ENCODE measurements at regions not wholly inside any gene's neighbourhood (a gene's known extent, or its start where the extent isn't known, plus 50 kb on each side); places are given as distances from the start of the nearest gene placed in this dataset.
"Not testable (repeated sequence)": the region's sequence is repeated elsewhere in the genome, so short reads cannot be mapped to it uniquely, and the experiment has no call there.

DNA sequence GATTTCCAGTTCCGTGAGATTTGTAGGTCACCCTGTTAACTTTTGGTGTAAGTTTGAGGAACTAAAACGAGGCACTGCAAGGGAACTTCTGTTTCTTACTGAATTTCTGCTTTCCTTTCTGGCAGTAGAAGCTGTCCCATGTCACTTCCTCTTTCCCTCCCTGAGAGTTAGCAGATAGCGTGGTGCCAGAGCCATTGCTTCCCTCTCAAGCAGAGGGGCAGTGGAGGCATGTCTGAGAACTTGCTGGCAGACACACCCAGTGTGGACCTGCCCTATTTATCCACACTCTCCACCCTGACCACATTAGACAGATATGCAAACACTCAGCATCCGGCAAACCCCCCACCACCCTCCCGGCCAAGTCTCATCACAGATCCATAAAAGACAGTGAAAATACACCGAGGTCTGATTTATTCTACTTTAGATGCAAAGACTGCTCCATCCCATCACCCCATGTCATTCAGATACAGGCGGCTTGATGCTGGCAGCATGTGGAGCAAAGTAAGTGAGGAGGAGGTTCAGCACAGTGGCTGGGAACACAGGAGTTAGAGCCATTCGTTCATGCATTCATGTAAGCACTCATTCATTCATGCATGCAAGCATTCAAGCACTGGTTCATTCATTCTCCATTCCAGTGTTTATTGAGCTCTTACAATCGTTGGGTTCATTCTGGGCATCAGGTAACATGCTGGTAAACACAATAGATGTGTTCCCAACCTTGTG, 324.7 kb downstream of the SHQ1 start:
- DNase-seq: peak; percentile 32

DNA sequence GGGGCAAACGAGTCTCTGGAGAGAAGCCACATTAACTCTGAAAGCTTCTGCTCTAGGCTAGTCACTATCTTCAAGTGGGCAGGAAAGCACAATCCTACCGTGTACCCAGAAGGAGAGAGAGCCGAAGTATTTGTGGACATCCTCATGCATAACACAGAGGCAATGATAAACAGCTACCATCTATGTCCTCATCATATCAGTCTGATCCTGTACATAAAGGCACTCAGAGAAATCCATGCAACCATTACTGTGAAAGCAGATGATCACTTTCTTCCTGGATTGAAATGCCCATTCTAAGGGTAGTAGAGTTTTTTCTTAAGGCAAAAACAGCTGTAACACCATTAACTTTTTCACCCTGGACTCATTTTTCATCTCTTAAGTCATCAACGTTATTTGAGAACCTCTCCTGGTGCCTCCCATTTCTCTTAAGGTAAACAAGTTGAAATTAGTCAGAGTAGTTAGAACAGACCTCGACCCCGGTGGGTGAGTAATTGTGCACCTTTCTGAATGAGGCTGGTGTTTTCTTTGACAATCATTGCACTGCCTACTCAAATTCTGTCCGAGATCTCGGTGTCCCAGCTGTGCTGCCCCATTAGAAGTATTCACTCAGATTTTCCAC, 327.4 kb downstream of the SHQ1 start:
- DNase-seq: no peak

DNA sequence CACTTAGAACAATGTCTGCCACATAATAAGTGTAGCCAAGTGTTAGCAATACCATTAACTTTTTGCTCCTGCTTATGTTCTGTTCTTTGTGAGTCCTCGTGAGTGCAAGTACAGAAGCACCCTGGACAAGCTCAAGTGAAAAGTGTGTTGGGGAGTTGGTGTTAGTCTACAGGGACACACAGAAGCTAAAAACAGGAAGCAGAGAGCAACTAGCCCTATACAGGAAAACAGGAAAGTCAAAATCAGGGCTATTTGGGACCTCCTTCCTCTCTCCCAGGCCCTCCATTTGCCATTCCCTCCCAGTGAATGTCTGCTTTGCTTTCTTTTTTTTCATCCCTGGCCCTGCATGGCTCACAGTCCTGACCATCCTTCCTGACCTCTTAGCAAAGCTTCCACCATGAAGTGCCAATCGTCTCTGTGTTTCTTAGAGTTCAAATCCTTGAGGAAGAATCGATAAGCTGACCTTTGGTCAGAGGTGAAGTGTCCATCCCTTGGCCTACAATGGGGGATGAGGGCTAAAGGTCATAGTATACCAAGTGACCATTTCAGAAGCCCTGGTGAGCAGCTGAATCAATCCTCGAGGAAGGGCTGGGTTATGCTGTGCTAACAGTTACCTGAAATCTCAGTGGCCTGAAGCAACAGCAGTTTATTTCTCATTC, 328.2 kb downstream of the SHQ1 start:
- no peak for DNase-seq

DNA sequence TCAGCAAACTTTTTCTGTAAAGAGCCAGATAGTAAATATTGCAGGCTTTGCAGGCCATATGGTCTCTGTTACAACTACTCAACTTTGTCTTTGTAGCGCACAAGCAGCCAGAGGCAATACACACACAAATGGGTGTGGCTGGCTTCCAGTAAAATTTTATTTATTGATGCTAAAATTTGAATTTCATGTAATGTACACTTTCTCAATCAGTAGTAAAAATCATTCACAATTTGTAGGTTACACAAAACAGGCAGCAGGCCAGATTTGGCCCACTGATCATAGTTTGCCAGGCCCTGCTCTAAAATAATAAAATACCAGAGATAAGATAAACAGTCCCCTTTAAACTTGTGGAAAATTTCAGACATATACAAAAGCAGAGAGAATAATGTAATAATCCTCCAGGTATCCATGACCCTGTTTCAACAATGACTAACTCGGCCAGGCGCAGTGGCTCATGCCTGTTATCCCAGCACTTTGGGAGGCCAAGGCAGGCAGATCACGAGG, 330.3 kb downstream of the SHQ1 start:
- no peak for DNase-seq

DNA sequence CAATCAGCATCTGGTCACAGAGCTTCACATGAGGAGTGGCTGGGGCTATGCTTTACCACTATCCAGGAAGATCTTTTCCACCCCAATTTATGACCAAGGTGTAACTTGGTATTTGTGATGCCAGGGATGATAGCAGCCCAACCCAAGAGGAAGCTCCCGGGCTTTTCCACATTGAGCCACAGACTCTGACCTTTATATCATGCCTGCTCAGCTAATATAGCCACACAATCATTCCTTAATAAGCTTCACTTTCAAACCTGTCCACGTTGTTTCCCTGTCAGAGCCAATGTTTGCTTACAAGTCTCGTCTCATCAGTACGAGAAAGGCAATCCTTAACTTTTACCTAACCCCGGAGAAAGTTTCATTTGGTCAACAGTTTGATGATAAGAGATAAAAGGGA, 330.9 kb downstream of the SHQ1 start:
- no peak for DNase-seq

DNA sequence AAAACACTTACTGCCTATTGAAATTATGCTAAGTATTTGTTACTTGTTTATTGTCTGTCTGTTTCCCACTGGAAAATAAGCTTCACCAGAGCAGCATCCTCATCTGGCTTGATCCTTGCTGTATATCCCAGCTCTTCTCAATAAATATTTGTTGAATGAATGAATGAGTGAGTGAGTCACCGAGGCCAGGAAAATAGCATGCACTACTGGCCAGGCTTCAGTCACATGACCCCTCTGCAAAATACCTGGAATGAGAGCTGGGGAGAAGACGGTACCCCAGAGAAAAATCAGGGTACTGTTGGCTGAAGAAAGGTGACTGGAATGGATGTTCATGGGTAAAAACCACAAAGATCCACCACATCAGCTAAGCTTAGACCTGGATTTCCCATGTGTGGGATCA, 331.9 kb downstream of the SHQ1 start:
- no peak for DNase-seq

DNA sequence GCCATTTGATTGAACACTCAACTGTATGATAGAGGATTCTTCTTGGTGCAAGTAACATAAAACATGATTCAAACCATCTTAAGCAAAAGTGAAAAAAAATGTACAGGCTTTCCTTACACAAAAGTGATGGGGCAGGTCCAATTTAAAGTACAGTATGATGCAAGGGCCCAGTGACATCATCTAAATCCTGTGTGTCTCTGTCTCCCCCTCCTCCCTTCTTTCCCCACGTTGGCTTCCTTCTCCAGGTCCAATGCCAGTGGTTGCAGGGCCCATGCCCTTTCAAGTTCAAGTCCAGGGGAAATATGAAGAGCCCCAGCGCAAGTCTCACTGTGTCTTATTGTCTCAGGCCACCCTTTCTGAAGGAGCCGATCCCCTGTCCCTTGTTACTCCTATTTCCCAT, 332.3 kb downstream of the SHQ1 start:
- no peak for DNase-seq

DNA sequence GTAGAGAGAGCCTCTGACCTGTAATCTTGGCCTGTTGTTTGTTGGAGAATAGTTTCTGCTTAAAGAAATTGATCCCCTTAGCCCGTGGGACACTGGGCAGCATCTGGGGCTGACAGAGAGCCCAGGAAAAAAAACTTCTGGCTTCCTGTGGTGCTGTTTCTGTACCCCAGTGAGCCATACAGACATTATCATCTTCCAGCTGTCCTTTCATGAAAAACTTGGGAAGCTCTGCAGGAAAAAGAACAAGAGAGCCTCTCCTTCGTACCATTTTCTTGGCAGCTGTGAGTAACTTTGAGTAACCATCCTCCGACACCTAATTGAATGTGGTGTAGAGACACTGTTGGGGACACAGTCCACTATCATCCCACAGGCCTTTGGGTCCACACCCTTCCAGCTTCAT, 333.0 kb downstream of the SHQ1 start:
- no peak for DNase-seq

DNA sequence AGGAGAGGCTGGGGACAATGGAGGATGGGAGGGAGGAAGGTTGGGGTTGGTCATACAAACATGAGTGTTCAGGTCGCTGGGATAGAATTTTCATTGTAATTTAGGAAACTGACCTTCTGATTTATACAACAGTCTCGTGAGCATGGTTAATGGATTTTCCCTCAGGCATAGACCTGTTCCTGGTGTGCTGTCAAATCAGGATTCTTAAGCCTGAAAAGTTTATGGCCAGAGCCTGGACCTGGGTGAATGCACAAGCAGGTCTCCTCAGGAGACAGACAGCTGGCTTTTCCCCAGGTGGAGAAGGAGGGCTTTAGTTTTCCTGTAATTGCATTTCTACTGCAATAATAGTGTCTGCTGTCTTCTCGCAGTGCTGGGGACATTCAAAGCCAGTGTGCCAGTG, 338.0 kb downstream of the SHQ1 start:
- no peak for DNase-seq

DNA sequence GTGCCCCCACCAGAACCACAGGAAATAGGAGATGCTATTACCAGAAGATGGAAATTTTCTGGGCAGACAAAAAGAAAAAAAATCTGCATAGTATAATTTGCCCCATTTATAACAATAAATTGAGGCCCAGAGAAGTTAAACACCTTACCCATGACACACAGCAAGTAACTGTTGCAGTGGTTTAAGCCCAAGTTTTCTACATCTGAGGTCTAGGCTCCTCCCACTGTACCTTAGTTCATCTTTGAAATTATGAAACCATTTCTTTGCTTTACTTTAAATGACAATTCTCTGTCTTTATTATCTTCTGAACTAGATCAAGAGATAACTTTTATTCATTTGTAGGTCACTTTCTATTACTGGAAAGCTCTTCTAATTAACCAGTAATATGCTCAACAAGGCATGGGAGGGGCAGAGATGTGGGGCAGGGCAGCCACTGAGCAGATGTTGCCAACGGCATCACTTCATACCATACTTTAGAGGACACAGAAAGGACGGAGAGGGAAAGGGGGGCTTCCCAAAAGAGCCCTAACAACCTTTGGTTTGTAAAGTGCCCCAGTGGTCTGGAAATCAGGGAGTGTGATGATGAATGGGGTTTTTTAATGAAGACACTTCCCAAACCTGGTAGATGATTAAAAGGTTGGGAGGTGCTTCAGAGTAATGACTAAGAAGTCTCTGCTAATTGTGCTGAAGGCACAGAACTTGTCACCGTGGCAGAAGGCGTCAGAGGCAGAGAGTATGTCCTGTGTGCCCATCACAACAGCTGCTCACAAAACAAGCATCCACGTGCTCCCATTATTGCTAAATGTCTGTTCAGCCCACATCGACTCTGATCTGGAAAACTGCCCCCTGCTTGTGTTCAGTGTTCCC, 342.5 kb downstream of the SHQ1 start:
- DNase-seq: no peak

DNA sequence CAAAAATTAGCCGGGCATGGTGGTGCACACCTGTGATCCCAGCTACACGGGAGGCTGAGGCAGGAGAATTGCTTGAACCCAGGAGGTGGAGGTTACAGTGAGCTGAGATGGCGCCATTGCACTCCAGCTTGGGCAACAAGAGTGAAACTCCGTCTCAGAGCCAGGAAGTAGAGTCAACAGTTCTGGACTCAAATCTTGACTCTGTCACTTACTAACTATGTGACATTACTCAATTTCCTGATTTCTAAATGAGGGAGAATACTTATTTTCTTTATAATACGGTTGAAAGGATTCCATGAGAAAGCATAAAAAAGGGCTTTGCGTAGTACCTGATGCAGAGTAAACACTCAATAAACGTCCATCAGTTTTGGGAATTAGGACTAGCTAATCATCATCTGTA, 350.7 kb downstream of the SHQ1 start:
- DNase-seq: not testable (repeated sequence)

DNA sequence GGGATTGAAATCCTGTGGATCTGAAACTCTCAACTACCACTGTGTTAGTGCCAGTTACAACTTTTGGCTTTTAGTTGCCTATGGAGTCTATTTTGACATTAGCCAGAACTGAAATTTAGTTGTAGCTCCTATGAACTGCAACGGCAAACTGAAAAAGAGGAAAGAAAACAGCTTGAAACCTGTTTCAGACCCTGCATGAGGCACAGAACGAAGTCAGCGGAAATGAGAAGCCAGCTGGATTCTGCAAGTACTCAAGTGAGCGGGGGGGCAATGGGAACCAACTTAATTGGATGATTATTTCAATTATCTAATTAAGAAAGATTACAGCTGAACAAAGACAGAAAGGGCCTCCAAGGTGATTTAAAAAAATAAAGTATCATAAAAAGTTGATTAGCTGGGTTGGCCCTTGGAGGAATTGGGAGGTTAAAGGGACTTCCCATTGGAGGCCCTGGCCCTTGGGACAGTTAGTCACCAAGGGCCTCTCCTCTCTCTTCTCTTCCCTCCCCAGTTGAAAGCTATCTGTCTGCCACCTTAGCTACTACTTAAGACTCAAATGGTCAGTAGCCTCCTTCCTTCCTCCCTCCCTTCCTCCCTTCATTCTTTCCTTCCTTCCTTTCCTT, 352.1 kb downstream of the SHQ1 start:
- DNase-seq: no peak

DNA sequence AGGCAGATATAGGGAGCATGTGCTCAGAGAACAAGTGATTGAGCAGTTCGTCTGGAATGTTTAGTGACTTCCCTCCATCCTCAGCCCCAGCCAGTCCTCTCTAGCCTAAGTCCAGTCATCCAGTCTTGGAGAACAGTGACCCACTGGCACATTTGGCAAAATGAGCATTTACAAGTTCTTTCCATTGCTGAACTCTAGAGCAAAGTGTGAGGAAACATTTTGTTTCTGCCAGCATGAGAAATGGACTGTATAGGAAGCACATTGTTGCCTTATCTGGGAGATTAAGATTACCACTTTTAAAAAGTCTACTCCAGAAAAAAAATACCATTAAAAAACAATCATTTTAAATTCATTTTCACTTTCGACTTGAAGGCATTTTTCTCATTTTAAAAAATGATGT, 353.6 kb downstream of the SHQ1 start:
- DNase-seq: no peak

DNA sequence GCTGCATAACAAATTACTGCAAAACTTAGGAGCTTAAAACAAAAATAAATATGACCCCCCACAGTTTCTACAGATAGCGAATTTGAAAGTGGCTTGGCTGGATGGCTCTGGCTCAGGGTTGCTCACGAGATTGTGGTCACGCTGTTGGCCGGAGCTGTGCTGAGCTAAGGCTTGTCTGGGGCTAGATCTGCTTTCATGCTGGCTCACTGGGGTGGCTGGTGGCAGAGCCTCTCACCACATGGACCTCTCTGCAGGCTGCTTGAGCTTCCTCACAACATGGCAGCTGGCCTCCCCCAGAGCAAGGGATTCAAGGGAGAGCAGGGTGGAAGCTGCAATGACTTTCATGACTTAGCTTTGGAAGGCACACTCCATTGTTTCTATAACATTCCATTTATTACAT, 354.1 kb downstream of the SHQ1 start:
- no peak for DNase-seq

DNA sequence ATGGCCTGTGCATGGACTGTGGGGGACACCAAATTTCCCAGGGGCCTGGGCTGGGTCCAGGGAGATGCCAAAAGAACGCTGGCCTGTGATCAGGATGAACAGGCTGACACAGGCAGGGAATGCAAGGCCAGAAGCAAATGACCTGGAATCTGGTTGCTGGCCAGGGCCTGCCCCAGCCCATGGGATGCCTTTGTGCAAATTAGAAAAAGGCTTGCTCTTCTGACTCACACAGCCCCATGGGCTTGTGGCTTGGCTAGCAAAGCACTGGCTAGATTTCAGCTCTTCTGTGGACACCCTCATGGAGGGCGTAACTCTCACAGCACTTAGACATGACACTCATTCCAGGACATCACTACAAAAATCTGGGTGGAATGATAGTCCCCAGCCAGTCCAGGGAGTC, 356.0 kb downstream of the SHQ1 start:
- DNase-seq: no peak

DNA sequence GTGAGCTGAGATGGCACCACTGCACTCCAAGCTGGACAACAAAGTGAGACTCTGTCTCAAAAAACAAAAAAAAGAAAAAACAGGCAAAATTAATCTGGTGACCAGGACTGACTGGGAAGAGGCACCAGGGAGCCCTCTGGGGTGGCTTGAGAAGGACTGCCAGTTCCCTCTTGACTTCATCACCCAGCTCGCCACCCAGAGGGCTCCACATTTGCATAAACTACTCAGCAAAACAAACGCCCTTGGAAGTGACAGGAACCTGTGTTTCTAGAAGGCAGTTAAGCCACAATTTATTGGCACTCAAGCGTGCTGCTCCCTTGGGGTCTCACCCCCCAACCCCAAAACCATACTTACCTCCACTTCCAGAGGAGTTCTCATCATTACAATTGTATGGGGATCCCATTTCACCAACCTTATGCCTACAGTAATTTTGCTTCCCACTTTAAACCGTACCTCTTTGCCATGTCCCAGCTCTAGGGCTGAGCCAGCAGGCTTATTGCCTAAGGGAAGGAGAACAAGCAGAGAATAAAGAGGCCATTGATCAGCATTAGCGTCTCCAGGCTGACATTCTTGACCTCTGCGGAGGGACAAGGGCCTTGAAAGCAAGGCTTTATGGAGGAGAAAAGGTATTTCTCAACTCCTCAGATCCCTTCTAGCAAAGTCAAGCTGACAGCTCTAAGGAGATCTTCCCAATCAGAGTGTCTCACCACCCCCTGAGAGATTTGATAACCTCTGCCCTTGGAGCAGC, 357.4 kb downstream of the SHQ1 start:
- DNase-seq: no peak

DNA sequence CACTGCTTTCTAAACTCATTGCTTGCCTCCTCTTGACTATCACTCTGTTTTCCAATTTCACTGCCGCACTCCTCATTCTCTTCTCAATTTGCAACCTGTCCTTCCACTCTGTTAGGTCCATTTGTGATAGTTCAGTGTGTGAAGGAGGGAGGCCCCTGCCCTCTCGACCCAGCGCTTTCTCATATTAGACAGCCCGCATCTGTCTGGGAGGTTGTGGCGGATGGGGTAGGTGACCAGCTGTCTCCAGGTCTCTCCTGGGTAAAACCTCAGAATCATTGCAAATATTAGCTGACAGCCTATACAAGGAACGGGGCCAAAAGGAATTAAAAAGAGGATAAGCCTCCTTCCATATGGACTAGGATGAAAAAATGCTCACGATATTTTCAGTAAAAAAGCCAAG, 358.3 kb downstream of the SHQ1 start:
- no peak for DNase-seq

DNA sequence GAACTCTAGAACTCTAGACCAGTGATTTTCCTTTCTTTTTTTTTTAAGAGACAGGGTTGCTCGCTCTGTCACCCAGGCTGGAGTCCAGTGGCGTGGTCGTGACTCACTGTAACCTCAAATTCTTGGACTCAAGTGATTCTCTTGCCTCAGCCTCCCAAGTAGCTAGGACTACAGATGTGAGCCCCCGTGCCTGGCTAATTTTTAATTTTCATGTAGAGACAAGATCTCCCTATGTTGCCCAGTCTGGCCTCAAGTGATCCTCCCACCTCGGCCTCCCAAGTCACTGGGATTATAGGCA, 359.6 kb downstream of the SHQ1 start:
- DNase-seq: no peak

DNA sequence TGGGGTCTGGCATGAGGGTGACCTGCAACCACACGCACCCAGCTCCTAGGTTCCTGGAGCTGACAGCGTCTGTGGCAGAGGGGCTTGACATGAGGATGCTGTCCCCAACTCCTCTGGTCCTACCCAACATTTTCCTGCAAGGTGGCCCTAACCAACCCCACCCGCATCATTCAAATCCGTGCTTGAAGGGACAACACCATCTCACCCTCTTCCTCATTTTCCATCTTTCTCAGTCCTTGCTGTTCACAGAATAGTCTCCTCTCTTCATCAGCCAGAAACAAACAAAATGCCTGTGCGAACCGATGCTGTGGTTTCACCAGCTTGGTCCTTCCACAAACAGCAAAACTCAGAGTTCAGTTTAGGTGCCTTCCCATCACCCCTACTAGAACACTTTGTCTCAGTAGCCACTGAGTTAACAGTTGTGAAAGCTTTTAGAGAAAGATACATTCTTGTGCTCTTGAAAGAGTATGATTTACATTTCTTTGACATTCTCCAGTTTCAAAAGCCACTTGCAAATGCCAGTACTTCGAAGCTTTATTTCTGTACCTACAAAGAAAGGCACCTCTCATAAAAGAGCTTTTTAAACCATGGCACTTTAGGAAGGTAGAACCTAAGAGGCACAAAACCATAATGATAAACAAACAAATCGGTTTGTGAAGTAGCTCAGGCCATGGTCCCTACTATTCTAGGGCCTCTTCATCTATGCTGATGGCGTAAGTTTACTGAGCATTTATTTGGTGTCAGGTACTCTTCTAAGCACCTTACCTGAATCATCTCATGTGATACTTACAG, 360.1 kb downstream of the SHQ1 start:
- no peak for DNase-seq

DNA sequence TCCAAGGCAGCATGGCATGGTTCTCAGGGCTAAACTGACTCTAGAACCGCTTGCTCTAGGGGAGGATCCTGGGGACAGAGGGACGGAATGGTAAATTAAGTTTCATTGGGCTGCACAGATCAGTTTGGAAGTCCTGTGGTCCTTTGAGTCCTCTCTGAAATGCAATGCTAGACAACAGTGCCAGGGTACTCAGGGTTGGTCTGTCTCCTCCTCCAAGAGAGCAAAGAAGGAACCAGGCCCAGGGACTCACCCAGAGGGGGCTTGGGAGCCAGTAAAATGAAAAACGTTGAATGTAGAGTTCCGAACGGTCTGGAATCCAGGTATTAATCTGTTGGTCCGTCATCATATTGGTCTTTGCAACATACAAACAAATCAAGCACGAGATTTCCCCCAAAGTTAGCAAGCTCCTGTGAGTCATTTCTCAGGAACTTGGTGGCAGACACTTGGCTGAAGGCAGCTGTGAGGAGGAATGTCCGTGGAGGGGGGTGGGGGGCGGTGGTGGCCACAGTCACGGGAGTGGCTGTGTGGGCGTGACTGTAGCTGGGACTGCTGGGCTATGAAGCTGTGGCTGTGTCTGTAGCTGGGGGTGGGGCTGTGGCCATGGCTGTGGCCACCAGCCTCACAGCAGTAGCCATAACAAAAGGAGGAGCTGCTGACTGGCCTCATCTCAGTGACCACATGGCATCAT, 361.0 kb downstream of the SHQ1 start:
- DNase-seq: peak; percentile 46

DNA sequence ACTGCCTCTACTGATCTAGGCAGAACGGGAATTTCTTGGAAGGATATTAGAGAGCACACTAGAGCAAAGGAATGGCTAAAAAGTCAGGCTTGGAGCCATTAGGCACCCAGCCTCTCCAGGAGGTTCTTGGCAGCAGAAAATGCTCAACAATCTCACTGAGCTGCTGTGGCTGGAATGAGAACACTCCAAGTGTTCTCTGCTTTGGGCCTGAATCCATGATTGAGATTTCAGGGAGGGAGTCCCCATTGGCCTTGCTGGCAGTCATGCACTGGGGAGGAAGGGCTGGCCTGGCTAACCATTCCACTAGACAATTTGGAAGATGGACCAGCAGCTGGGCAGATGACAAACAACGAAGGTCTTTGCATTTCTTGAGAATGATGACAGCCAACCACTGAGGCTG, 362.6 kb downstream of the SHQ1 start:
- DNase-seq: no peak

Measured in CD4-positive, alpha-beta T cell treated with Interleukin-4 for 4 hours (primary cell).